ENCODE measurements at regions not wholly inside any gene's neighbourhood (a gene's known extent, or its start where the extent isn't known, plus 50 kb on each side); places are given as distances from the start of the nearest gene placed in this dataset.

DNA sequence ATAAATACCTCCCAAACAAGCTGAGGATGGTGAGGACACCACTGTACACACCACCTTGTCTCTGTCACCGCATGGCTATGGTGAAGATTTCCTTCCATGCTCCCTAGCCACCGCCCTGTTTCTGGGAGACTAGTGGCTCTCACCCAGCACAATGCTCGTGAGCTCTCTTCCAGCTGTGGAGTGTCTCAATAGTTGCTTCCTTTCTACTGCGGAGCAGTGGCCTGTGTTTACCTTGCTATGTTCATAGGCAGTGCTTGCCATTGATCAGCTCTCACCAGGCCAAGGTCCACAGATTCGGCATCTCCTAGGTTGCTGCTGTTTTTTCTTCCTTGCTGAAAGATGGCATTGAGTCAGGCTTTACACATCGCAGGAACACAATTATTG is 313.6 kb upstream of the RTL1 start:
- H3K36me3 Mint-ChIP-seq (ENCODE audit: low read depth), result no peaks in the 10 kb centered on the region
- H3K4me1 Mint-ChIP-seq (ENCODE audit: low read depth), result no peaks in the 10 kb centered on the region
- peaks cover 4% of the 10 kb centered on the region for H3K27me3 Mint-ChIP-seq
- peaks cover 11% of the 10 kb centered on the region for H3K9me3 Mint-ChIP-seq
- H3K27ac Mint-ChIP-seq, result no peak overlapping the region
- H3K4me3 Mint-ChIP-seq, result no peak overlapping the region
- DNase-seq, result peak; percentile 13

DNA sequence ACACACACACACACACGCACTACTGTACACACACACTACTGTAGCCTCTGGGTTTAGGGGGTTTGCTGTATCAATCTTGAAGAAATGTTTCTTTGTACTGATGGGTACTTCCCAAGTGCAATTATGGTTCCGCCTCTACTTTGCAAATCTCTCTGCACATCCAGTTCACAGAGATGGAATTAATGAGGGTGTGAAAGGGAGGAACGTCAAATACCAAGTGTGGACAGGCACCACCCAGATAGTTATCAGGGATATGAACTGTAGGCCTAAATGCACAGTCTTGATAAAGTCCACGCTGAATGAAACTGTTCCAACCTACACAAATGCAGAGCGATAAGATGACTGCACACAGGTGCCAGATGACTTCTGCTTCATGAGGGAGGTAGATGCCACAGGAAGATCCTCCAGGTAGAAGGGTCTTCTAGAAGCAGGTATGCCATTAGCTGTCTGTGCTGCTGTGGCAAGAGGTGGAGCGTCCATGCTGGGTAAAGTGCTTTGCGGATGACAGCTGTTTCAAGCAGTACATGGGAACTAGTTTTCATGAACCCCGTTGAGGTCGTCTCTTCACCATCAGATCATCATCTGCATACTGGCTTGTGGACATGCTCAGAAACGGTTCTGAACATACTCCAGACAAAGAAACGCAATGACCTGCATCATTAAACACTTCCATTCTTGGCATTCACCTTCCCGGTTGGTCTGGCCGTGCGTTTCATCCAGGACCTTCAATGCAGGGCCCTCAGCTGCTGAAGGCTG is 314.3 kb upstream of the RTL1 start:
- Mint-ChIP-seq H3K27me3 (peaks cover 10% of the 10 kb centered on the region), H3K36me3 (ENCODE audit: low read depth) (no peaks in the 10 kb centered on the region), H3K27ac (no peak overlapping the region), H3K4me1 (ENCODE audit: low read depth) (no peaks in the 10 kb centered on the region), H3K9me3 (peaks cover 9% of the 10 kb centered on the region), H3K4me3 (no peak overlapping the region)
- no peak for DNase-seq

DNA sequence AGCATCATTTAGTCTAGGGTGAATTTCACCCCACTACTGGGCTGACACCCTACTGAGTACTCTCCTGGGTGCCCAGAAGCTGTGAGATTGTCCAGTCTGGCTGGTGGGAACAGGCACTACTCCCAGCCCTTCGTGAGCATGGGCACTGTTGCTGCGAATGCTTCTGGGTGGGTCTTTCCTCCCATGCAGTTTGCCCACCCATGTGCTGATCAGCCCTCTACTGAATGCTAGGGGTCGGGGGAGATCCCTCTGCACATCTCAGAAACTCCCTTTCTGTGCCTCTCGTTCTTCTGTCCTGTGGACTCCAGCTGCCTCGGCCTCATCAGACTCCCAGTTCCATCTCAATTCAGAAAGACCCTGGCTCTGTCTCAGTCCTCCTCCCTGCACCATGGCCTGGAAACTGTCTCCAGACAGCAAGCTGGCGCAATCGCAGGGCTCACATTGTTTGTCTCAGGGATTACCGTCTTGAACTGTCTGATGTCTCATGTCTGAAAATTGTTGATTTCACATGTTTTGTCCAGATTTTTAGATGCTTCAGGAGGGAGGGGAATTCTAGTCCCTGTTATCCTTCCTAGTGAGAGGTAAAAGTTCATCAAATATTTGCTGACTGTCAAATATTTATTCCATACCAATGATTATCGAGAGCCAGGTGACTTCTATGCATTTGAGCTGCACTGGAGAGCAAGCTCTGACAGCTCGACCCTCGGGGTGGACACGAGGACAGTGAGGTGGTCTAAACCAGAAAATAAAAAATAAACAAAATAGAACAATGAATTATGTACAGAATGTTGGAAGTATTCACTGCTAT is 316.6 kb upstream of the RTL1 start:
- H3K4me3 Mint-ChIP-seq, result no peak overlapping the region
- H3K4me1 Mint-ChIP-seq (ENCODE audit: low read depth), result no peaks in the 10 kb centered on the region
- peaks cover 5% of the 10 kb centered on the region for H3K9me3 Mint-ChIP-seq
- H3K36me3 Mint-ChIP-seq (ENCODE audit: low read depth), result no peaks in the 10 kb centered on the region
- peaks cover 16% of the 10 kb centered on the region for H3K27me3 Mint-ChIP-seq
- no peak overlapping the region for H3K27ac Mint-ChIP-seq
- peak; percentile 9 for DNase-seq

DNA sequence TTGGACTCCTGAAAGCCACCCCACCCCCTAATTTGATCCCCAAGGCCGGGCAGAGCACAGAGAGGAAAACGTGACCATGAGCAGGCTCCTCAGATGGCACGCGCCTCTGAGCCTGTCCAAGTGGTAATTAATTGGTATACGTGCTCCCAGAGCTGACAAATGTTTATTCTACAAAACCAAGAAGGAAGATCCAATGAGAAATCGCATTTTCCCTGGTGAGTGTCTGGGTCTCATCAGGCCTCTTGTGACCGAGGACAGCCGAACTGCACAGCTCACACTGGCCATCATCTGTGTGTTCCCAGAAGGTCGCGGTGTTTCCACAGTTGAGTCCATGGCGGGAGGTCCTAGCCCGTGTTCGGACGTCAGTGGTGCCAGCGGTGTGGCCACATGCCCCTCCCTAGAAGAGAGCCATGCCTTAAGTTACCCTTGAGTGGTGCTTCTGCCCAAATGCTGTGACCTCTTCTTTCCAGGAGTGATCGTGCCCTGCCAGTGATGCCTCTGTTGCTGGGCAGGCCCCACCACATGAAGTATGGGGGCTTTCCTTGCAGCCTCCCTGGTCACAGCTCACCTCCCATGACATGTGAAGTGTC is 317.5 kb upstream of the RTL1 start:
- Mint-ChIP-seq H3K36me3 (ENCODE audit: low read depth) (no peaks in the 10 kb centered on the region), H3K9me3 (peaks cover under 1% of the 10 kb centered on the region), H3K27me3 (peaks cover 19% of the 10 kb centered on the region), H3K27ac (no peak overlapping the region), H3K4me3 (no peak overlapping the region), H3K4me1 (ENCODE audit: low read depth) (no peaks in the 10 kb centered on the region)
- DNase-seq, result no peak

DNA sequence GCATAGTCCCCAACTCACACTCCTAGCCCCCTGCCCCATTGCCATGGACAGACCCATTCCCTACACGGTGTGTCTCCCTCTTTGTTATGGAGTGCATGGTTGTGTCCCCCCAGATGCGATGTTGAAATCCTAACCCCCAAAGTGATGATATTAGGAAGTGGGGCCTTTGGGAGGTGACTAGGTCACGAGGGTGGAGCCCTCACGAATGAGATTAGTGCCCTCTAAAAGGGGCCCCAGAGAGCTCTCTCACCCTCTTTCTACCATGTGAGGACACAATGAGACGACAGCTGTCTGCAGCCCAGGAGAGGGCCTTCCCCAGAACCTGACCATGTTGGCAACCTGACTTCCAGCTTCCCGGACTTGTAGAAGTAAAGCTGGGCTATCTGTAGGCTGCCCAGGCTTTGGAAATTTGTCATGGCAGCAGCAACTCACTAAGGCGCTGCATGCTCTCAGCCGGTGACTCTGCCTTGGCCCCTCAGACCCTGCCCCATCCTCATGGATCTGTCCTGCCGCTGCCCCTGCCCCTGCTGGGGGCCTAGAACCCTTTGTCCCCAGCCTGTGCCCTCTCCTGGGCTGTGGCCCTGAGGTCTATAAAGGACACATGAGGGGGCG is 318.1 kb upstream of the RTL1 start:
- no peaks in the 10 kb centered on the region for H3K9me3 Mint-ChIP-seq
- no peak overlapping the region for H3K4me3 Mint-ChIP-seq
- DNase-seq, result no peak
- no peaks in the 10 kb centered on the region for H3K4me1 Mint-ChIP-seq (ENCODE audit: low read depth)
- no peak overlapping the region for H3K27ac Mint-ChIP-seq
- H3K36me3 Mint-ChIP-seq (ENCODE audit: low read depth), result no peaks in the 10 kb centered on the region
- peaks cover 23% of the 10 kb centered on the region for H3K27me3 Mint-ChIP-seq

DNA sequence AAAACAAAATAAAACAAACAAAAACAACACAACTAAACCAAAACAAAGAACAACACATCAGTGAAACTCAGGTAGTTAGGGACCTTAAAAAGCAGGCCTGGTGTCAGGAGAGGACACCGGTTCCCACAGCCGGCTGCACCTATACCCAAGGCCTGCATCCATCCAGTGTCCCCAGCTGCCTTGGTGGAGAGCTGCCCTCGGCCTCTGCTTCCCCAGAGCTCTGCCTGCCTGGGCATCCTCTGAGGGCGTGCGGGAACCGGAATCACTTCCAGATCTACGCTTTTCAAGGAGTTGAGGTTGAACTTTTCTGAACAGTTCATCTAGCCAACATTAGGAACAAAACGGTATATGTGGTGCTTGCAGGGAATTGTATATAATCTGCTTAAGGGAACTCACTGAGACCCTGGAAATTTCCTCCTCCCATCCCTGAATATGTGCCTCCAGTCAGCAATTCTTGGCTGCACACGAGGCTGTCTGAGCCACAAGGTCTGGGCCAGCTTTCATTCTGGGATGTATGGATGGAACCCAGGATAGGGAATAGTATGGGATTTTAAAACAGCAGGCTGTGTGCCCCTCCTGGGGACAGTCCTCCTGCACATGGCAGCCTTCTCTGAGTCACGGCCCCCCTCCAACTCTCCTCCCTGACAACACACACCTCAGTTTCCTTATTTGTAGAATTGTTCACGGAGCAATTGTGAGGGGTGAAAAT is 319.0 kb upstream of the RTL1 start:
- peaks cover 24% of the 10 kb centered on the region for H3K27me3 Mint-ChIP-seq
- H3K27ac Mint-ChIP-seq, result no peak overlapping the region
- H3K4me1 Mint-ChIP-seq (ENCODE audit: low read depth), result no peaks in the 10 kb centered on the region
- no peak overlapping the region for H3K4me3 Mint-ChIP-seq
- DNase-seq, result no peak
- H3K36me3 Mint-ChIP-seq (ENCODE audit: low read depth), result no peaks in the 10 kb centered on the region
- H3K9me3 Mint-ChIP-seq, result no peaks in the 10 kb centered on the region

DNA sequence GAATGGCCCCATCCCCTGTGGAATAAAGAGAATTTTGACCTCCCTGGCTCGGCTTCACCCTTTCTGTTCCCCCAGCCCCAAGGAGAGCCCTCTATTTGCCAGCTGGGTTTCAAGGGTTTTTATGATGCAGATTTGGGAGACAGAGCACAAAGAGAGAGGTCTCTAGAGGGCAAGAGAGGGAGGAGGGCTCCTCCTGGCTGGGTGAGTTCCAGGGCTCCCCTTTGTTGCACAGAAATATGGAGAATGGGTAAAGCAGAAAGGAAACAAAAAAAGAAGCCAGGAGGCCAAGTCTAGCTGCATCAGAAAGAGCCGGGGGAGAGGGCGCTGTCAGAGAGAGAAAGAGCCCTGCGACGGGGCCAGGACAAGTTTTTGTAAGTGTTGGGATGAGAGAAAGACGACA is 319.6 kb upstream of the RTL1 start:
- H3K27me3 Mint-ChIP-seq, result peaks cover 24% of the 10 kb centered on the region
- H3K4me1 Mint-ChIP-seq (ENCODE audit: low read depth), result no peaks in the 10 kb centered on the region

DNA sequence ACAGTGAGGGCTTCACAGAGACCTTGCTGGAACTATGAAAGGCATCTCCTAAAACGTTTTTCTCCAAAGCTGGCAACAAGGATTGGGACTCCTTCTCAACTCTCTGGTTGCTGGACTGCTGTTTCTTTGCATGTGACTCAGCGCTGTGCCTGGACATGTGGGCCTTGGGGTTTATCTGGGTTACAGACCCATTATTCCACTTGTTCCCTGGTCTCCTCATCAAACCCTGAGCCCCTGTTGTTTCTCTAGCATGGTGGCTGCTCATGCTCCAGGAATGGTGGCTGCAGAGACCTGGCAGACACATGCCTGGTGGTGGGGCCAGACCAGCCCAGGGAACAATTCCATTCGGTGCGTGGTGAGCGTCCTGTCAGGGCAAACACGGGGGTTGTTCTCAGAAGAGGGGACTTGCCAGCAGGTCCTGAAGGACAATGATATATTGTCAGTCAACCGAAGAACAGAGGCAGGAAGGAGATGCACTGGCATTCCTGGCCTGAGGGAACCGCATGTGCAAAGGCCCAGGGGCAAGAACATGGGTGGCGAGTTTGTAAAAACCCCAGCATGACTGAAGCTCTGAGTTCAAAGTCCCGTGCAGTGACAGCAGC is 320.1 kb upstream of the RTL1 start:
- peak; percentile 13 for DNase-seq
- no peaks in the 10 kb centered on the region for H3K4me1 Mint-ChIP-seq (ENCODE audit: low read depth)
- H3K4me3 Mint-ChIP-seq, result no peak overlapping the region
- no peaks in the 10 kb centered on the region for H3K36me3 Mint-ChIP-seq (ENCODE audit: low read depth)
- H3K27me3 Mint-ChIP-seq, result peaks cover 24% of the 10 kb centered on the region
- H3K9me3 Mint-ChIP-seq, result no peaks in the 10 kb centered on the region
- peak overlapping the region; percentile 37 for H3K27ac Mint-ChIP-seq

More for the DNA sequence above, 319.6 kb upstream of the RTL1 start:
- Mint-ChIP-seq H3K4me3 (no peak overlapping the region), H3K36me3 (ENCODE audit: low read depth) (no peaks in the 10 kb centered on the region), H3K9me3 (no peaks in the 10 kb centered on the region), H3K27ac (no peak overlapping the region)
- no peak for DNase-seq

DNA sequence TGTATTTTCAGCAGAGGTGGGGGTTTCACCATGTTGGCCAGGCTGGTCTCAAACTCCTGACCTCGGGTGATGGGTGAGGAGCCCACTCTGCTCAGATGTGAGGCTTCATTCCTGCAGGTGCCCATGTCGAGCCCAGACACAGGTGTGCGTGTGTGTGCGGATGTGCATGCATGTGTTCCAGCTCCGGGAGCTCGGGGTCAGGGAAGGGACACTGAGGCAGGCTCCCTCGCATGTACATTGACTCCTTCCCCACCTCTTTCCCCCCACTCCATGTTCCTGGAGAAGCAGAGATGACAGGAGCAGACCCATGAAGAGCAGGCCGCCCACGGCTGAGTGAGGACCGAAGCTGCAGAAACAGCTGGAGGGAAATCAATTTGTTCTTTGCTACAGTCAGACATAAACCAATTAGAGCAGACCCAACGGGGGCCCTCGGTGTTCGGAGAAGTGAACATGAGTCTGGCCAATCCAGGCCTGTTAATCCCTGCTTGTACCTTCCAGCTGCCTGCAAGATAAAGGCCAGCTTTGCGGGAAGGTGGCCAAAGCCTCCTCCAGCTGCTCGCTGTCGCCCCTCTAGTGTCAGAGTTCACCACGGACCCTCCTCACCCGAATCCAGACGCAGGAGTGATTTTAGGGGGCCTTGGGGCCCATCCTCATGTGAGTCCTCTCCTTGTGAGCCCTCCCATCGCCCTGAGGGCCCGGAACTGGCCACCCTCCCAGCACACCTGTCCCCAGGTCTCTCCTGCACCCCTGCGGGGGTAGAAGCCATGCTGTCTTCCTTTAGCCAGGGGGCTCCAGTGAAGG is 321.0 kb upstream of the RTL1 start:
- Mint-ChIP-seq H3K36me3 (ENCODE audit: low read depth) (no peaks in the 10 kb centered on the region), H3K27ac (no peak overlapping the region)

DNA sequence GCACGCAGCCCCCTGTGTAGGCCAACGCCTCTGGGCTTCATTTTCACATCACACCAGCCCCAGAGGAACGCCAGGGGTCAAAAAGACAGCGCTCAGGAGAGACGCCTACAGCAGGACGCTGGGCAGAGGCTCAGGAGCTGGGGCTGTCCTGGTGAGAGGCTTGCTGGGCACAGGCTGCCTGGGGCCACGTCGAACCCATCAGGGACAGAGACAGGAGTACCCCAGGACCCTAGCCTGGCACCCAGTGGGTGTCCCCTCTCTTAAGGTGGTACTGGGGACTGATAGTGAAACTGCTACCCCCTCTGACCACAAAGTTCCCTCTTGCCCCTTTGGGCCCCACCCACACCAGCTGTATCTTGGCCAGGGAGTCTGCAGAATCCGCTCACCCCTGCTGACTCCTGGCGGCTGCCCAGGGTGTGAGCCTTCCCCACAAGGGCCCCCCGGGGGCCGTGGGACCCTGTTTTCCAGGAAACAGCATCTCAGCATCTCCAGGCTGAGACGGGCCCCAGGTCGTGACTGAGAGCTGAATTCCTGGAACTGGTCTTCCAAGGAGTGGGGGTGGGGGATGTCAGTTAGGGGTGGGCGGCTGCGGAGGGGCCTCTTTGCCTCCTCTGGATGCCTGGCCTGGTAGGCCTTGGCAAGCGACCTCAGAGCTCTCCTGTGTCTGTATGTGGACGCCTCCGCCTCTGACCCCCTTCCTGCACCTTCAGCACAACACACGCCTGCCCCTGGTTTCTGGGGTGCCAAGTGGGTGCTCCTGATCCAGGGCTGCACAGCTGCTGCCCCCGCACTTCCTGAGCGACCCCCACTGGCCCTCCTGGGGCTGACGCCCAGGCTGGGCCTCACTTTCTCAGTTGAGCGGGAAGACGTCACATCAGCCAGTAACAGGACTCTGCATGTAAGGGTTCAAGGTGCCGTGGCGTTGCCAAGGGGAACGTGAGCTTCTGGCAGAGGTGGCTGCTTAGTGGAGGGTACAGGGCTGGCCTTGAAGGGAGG is 321.9 kb upstream of the RTL1 start:
- no peaks in the 10 kb centered on the region for H3K4me1 Mint-ChIP-seq (ENCODE audit: low read depth)
- H3K27ac Mint-ChIP-seq, result peak overlapping the region; percentile 26
- no peaks in the 10 kb centered on the region for H3K36me3 Mint-ChIP-seq (ENCODE audit: low read depth)
- H3K9me3 Mint-ChIP-seq, result no peaks in the 10 kb centered on the region
- no peak for DNase-seq
- H3K4me3 Mint-ChIP-seq, result no peak overlapping the region
- H3K27me3 Mint-ChIP-seq, result peaks cover 24% of the 10 kb centered on the region

More for the DNA sequence above, 321.0 kb upstream of the RTL1 start:
- no peak for DNase-seq
- Mint-ChIP-seq H3K27me3 (peaks cover 24% of the 10 kb centered on the region), H3K9me3 (no peaks in the 10 kb centered on the region), H3K4me3 (no peak overlapping the region), H3K4me1 (ENCODE audit: low read depth) (no peaks in the 10 kb centered on the region)

DNA sequence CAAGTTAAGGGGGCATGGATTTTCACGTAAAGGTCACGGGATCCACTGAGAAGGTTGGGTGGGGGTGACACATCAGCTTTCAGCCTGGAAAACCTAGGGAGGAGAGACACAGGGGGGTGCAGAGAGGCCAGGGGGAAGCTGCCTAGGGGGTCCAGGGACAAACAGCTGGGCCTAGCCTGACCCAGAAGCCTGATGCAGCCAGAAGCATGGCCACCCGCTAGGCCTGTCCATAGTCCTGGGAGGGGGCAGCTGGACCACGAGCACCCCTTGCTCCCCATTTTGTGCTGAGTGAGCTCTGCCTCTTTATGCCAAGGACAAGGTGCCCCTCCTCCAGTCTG is 322.7 kb upstream of the RTL1 start:
- no peaks in the 10 kb centered on the region for H3K4me1 Mint-ChIP-seq (ENCODE audit: low read depth)
- H3K36me3 Mint-ChIP-seq (ENCODE audit: low read depth), result no peaks in the 10 kb centered on the region
- H3K4me3 Mint-ChIP-seq, result no peak overlapping the region
- peaks cover 24% of the 10 kb centered on the region for H3K27me3 Mint-ChIP-seq
- H3K9me3 Mint-ChIP-seq, result no peaks in the 10 kb centered on the region
- H3K27ac Mint-ChIP-seq, result no peak overlapping the region
- no peak for DNase-seq

DNA sequence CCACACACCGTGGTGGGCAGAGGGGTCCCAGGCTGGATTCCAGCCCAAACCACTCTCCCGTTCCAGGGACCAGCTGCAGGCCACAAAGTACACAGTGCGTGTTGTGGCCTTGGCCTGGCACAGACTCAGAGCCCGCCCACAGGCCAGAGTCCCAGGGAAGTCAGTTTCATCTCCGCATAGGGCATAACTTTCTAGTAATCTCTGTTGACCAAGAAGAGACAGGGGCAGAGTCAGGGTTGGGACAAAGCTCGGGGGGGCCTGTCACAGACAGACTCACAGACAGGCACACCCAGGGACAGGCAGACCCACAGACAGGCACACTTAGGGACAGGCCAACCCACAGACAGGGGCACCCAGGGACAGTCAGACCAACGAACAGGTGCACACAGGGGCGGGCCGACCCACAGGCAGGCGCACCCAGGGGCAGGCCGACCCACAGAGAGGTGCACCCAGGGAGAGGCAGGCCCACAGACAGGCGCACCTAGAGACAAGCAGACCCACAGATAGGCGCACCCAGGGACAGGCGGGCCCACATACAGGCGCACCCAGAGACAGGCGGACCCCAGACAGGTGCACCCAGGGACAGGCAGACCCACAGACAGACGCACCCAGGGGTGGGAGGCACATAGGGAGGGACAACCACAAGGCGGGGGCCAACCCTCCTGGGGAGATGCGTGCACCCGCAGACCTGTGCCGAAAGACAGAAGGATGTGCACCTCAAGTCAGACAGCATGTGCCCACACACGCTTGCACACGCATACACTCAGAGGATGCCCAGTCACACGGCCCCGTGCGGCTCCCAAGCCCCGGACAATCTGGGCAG is 323.3 kb upstream of the RTL1 start:
- Mint-ChIP-seq H3K27ac (no peak overlapping the region), H3K9me3 (no peaks in the 10 kb centered on the region), H3K4me1 (ENCODE audit: low read depth) (no peaks in the 10 kb centered on the region)

More for the DNA sequence above, 323.3 kb upstream of the RTL1 start:
- DNase-seq, result no peak
- Mint-ChIP-seq H3K27me3 (peaks cover 24% of the 10 kb centered on the region), H3K36me3 (ENCODE audit: low read depth) (no peaks in the 10 kb centered on the region), H3K4me3 (no peak overlapping the region)
